Adrenal gland (tissue), 5 donors: ENCODE measurements at regions not wholly inside any gene's neighbourhood (a gene's known extent, or its start where the extent isn't known, plus 50 kb on each side); places are given as distances from the start of the nearest gene placed in this dataset.

ENCODE experiments used
- CTCF ChIP-seq, 6 experiments: fragments of 450-650 bp in 4 of 6; fragments of 200-600 bp in 2 of 6; sonication (generic) in 1 of 6; IDR thresholded peaks; 1 replicate in 5 of 6; 2 replicates in 1 of 6; pipeline versions ENCODE4 v1.5.1 to v1.8.0; 2016 to 2021; ENCODE audit warnings: antibody characterized with exemption in 6 of 6, mild to moderate bottlenecking in 2 of 6, moderate library complexity in 1 of 6
- POLR2A ChIP-seq, 2 donors: fragments of 450-650 bp; IDR thresholded peaks; one replicate each; pipeline ENCODE4 v1.6.1; 2017; ENCODE audit warnings: antibody characterized with exemption in 2 of 2, mild to moderate bottlenecking in 2 of 2, moderate library complexity in 1 of 2
- donor health status: DM: no; HTN: no; CAD: no.

DNA sequence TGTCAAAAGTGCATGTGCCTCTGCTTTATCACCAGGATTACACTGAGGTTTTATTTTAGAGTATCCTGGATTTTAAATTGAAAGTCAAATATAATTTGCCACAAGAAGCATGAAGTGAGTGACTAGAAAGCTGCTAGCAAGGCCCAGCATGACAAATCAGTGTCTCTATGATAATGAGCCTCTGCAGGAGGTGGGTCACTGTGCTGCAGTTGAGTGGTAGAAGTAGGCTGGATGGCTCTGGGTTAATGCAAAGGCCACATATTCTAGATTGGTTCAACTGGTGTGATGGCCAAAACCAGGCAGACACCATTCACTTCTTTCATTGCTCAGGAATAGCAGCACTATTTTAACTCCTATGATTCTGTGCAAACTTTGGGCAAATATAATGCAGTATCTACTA is 491.5 kb downstream of the OLFM4 start:
- TF ChIP-seq POLR2A (IDR thresholded peaks at IDR 0.05) (no peak), CTCF (IDR thresholded peaks at IDR 0.05) (no peak)
